HG03025 (cell line): ENCODE measurements at regions not wholly inside any gene's neighbourhood (a gene's known extent, or its start where the extent isn't known, plus 50 kb on each side); places are given as distances from the start of the nearest gene placed in this dataset.

Experiments used
- ATAC-seq: cut with Tn5 transposase; IDR thresholded peaks from one replicate; pipeline ENCODE4 v1.9.1; 2021; ENCODE audit warnings: mild to moderate bottlenecking, moderate library complexity; ENCODE audit not compliant: unreplicated experiment, low FRiP score

DNA sequence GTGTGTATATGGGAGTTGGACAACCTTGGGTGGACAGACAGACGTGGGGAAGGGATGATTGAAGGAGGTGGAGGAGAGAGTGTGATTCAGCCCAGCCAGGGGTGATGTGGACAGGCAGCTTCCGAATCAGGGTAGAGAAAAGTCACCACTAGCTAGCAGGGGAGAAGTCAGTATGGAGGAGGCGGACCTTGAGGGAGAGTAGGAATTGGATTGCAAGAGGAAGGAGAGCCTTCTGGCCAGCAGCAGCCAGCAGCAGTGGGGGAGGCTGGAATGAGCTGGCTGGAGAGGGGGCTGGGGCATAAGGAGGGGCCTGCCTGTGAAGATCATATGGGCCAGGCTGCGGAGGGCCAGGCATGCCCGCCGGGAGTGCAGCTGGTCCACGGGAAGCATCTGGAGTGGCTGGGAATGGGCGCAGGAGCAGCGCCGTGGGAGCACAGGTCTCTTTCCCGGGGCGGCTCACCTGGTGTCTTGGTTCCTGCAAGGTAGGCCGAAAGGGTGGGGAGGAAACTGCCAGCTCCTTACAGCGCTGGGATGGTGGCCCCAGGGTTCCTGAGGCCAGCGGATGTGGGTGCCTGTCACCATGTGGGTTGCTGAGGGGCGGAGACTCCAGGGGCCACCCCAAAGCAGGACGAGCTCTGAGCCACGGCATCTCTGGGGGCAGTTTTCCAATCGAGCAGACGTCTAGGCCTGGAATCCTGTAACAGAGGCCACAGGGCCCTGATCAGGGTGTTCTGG is 235.3 kb downstream of the SEC14L1 start:
- ATAC-seq, result no peak

DNA sequence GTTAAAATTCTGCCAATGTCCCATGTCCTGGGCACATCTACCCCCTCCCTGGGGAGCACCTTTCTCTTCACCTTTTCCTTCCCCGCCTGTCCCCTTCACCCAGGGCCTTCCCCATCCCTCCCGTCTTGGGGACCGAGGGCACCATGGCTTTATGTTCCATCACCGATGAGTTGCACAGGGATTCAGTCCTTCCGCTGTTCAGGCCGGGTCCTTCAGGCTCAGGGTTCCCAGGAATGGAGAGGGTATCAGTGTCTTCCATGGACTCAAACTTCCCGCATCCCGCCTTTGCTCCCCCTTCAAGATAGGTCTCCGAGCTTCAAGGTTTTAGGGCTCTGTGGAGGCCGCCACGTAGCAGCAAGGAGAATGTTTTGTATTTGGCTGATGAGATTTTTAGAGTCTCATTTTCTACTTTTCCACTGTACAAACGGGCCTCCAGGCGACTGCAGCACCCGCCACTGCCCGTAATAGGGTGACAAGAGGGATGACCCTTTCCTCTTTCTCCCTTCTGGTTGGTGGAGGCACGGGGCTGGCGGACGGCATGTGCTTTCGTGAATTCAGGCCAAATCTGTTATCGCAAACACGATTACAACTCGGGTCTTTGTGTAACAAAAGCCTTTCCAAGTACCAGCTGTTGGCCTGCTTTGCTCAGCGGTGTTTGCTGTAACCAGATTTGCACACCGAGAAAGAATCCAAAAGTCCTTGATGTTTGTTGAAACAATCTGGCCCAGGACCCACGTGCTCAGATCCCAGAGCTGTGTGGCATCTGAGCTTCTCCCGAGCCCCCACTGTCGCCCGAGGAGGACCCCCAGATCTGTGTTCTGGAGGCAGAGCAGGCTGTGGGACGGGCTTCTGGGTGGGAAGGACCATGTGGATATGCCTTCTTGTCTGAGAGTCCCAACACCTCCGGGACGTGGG is 236.3 kb downstream of the SEC14L1 start:
- no peak for ATAC-seq

DNA sequence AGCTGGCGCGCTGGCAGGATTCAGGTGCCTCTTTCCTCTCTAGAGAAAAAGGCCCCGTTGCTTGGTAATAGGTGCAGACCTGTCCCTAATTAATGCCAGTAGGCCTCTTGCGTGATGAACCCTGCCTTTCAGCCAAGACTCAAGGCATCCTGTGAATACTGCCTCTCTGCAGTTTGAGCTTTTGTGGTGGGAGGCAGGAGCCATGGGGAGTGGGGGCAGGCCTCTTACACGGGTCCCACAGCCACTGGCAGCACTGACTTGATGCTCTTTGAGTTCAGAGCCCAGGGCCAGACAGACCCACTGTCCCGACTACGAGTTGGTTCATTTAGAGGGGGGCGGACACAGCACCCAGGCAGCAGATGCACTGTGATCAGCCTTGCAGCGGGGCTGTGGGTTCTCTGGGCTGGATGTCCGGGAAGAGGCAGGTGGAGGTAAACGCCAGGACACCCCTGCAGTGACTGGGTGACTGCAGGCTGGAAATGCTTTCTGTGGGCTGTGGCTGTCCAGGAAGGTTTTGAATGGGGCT is 237.0 kb downstream of the SEC14L1 start:
- no peak for ATAC-seq

DNA sequence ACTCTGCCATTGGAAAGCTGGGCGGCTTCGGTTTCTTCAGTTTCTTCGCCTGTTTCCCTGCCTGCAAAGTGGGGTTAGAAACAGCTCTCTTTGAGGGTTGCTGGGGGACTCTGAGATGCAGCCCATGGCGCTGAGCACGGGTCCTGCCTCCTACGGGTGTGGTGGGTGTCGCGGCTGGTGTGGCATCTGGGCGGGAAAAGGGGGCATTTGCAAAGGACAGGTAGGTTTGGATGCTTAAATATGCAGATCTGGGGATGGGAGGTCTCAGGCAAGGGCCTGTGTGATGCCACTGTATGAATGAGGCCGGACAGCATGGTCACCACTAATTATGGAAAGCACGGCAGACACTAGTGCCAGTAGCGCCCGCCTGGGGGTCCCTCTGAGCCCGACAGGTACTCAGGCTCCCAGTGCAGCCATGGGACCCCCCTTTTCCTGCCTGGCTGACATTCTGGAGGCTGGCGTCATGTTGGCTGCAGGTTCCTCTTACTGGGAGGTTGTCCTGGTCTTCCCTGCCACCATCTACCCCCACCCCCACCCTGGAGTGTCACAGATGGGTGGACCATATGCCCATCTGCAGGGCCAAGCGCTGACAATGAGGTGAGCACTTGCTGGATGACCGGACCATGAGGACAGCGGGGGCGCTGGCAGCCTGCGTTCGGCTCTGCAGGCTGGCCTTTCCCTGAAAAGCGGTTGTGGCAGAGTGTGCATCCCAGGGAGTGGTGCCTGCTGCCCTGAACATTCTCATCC is 237.7 kb downstream of the SEC14L1 start:
- ATAC-seq, result no peak

DNA sequence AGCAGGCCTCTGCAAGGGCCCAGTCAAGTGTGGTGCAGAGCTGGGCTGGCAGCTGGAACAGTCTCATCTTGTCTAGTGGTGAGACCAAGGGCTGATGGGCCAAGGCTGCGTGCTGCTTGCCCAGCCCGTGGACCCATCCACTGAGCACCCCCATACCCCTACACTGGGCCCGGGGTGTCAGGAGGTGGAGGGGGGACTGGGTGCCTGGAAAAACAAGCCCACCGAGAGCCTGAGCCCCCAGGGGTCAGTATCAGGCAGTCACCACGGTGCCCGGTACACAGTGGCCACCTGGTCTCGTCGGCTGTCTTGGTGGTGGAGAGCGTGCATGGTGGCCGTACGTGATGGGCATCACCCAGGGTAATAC is 238.3 kb downstream of the SEC14L1 start:
- ATAC-seq, result no peak

DNA sequence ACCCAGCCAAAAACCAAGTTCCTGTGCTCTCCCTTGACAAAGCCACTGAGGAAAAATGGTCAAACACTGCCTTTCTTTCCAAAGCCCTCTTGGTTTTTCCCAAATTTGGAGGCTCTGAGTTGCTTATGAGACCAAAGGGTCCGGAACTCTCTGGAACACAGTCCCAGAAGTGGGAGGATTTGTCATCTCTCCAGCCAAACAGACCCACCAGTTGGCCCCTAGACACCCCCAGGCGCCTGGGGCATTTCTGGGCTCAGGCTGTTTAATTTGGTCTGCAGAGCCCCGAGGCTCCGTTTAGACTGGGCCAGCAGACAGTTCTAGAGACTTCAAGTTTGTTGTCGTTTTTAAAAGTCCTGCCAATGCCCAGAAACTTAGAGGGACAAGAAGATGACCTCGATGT is 239.1 kb downstream of the SEC14L1 start:
- ATAC-seq, result no peak

DNA sequence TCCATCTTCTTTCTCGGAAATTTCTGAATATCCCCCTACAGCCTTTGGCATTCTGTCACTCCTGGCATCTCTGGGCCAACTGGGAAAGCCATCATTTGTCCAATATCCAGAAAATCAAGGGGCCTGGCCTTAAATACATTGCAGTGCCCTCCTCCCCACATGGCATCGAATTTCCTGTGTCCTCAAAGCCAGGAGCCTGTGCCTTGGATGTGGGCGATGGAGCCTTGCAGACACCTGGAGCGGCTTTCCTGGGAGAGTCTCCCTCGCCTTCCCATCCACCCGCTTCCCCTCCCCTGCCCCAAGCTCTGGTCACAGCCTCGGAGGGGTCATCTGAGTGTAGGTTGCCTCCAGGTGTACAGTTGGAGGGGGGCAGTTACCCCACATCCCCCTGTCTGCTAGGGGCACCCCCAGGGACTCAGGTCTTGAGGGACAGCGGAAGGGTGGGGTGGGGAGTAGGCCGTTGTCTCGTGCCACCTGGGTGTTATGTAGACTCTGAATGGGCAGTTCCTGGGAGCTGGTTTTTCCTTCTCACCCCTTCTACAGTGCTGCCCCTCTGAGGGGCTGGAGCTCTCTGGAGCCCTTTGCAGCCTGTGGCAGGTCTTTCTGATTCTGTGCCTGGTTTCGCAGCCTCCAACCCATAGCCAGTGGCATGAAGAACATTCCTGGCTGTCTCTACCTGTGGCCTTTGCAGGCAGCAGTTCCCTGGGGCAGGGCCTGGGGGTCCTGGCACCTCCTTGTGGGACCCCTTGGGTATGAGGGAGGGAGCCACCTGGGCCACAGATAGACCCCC is 239.8 kb downstream of the SEC14L1 start:
- ATAC-seq, result no peak

DNA sequence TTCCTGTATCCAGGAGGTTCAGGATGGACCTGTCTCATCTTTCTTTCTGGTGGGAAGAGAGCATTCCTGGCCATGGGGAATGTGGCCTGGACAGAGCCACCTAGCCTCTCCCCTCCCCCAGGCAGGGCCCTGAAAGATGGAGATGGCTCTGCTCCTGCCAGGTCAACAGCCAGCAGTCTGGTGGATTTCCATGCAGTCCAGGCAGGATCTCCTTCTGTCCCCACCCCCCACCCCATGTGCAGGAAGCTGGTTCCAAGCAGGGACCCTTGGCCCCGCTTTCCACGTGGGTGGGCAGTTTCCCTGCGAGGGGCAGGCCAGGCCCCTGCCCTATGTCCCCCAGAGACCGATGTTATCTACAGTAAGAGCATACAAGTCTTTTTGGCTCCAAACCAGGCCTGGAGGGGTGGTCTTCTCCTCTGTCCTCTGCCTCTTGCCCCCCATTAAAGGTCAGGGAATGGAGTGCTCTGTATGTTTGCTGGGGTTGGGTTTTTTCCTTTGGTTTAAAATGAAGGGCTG is 240.5 kb downstream of the SEC14L1 start:
- ATAC-seq, result no peak

DNA sequence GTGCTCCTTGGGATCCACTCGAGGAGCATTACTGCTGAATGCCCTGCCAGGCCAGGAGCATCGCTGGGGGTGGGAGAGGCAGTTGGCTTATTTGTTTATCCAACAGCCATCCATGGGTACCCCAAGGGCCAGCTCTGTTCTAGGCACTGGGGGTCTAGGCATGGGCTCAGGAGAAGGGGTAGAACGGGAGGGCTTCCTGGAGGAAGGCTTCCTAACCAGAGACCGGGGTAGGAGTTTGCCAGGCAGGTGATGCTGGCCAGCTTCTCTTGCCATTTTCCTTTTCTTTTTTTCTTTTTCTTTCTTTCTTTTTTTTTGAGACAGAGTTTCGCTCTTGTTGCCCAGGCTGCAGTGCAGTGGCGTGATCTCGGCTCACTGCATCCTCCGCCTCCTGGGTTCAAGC is 241.0 kb downstream of the SEC14L1 start:
- no peak for ATAC-seq

DNA sequence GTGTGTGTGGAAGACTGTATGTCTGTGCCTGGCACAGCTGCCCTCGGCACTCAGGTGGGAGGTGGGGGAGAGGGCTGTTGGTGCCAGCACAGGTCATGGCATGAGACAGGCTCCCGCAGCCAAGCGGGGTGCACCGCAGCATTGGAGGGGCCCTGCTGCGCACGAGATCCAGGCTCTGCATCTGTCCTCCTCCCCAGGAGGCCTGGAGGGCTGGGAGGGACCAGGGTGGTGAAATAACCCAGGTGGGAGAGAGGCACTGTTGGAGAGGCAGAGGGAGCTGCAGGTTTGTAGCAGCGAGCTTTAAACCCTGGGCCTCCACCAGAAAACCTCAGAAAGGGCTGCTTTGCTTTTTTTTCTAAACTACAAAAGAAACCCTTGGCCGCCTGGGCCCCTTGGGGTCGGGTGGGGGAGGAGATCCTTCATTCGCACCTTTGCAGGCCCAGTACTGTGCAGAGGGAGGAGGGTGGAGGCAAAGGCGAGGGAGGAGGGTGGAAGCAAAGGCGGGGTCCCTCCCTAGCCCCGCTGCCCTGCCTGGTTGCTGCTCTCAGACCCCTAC is 241.7 kb downstream of the SEC14L1 start:
- no peak for ATAC-seq

DNA sequence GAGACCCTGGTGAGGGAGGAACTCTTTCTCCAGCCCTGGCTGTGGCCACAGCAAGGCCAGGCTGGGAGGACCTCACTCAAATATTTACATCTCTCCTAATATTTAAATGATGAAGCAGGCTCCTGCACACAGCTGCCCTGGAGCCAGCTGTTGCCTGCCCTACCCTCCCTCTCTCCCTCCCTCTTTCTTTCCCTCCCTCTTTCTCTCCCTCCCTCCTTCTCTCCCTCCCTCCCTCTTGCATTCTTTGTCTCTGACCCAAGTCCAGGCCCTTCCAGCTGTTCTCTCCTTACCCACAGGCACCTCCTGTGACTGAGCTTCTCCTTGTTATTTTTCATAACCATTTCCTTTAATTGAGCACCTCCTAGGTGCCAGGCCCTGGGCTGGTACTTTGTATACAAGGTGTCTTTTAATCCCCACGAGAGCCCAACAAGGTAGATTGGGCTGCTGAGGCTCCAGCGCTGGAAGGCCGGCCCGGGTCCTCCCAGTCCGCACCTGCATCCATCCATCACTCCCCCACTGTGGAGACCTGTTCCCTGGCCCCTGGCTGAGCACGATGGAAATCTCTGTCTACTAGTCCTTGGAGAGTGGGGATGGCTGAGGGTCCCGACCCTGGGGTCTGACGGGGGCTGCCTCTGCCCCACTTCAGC is 242.3 kb downstream of the SEC14L1 start:
- no peak for ATAC-seq

DNA sequence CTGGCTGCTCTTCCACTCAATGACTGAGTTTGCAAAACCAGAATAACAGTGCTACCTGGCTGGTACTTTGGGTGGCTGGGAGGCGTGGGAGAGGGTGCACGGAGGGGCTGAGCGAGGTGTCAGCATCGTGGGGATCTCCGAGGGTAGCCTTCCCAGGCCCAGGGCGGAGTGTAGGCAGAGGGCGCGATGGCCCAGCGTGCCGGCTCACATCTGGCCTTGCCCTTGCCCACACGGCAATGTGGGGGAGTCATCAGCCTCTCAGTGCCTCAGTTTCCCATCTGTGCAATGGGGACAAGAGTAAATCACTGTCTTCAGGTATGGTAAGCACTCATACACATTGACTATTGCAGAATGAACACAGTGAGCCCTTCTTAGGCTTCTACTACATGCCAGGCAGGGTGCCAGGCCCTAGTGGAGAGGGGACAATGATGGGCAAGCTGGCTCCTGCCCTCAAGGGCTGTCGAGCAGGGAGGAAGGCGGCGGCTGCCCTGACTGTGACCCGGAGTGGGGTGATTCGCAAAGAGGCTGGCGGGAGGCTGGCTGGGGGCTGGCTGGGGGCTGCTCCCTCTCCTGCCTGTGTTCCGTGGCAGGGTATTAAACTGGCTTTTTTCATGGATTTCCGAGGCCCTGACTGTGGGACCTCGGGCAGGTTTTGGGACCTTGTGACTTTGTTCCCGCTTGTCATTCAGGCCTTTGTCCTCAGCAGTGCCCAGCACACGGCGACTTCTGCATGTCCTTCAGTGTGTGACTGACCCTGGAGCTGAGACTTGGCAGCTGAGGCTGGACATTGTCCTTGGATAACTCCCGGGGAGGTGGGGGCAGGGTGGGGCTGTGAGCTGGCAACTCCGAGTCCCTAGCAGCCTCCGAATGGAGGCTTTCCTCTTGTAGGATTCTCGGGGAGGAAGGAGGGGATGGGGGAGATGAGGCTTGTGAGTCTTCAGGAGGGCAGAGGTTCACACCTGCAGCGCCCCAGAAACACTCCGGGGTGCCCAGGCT is 243.1 kb downstream of the SEC14L1 start:
- ATAC-seq, result no peak

DNA sequence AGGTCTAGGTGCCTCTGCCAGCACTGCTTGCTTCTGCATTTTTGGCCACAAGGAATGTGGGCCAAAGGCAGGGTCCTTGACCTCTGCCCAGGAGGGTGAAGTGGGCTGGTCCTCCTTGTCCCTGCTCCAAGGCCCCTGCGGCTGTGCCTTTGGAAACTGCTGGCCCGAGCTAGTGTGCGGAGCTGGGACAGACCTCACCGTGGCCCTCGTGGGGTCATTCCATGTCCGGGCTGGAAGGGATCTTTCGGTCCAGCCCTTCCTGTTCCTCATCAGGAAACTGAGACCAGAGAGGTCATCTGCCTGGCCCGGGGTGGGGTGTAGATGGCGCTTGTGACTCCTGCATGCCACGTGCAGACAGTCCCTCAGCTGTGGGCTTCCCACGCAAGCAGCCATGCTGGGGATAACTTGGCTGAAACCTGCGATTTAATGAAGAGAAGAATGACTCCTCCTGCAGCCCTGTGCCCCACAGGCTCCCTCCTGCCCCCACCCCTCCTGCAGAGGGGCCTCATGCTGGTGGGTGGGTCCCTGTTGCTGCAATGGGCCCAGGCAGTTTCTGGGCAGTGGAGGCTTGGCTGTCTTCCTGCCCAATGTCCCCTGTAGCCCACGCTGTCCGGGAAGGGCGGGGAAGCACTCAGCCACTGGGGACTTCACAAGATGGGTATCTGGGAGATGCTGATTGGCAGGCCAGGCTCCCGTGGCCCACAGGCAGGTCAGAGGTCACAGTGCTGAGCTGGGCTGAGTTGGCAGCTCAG is 245.2 kb downstream of the SEC14L1 start:
- ATAC-seq, result no peak

DNA sequence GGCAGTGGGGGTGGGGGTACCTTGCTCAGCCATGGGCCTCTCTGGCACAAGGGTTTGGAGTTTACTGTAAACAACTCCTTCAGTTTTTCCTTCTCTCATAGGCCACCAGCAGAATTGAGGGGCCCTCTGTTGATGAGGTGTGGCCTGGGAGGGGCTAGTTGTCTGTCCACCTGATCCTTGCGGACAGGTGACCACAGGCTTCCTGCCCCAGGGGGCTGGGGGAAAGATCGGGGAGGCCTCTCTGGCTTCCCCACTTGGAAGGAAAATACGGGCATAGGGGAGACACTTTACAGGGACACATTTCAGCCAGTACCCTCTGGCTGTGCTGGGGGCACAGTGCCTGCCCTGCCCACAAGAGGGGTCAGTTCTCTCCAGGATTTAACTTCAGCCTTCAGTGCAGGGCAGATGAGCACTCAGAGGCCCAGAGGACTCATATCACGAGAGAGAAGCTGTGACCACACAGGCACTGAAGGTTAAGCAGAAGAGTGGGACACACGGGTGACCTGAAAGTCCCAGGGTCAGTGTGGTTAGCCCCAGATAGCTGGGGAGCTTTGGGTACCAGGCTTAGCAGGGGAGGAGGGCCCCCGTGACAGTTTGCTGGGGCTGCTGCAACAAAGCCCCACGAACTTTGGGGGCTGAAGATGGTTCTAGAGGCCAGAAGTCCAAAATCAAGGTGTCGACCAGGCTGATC is 245.9 kb downstream of the SEC14L1 start:
- ATAC-seq, result no peak

DNA sequence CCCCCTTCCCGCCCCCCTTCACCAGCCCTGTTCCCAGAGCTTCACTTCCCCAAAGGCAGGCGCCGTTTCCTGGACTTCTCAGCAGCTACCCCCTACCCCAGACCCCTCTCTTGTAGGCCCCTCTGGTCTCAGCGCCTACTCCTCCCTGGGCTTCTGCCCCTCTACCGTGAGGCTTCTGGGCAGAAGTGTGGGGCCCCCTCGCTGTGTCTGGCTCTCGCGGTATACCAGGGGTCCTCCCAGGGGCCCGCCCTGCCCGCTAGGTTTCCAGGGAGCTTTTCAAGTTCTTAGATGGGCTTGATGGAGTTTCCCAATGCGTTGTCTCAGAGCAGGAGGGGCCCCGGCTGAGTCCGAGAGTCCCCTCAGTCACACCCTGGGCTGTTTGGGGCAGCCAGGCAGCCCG is 247.1 kb downstream of the SEC14L1 start:
- ATAC-seq, result no peak

DNA sequence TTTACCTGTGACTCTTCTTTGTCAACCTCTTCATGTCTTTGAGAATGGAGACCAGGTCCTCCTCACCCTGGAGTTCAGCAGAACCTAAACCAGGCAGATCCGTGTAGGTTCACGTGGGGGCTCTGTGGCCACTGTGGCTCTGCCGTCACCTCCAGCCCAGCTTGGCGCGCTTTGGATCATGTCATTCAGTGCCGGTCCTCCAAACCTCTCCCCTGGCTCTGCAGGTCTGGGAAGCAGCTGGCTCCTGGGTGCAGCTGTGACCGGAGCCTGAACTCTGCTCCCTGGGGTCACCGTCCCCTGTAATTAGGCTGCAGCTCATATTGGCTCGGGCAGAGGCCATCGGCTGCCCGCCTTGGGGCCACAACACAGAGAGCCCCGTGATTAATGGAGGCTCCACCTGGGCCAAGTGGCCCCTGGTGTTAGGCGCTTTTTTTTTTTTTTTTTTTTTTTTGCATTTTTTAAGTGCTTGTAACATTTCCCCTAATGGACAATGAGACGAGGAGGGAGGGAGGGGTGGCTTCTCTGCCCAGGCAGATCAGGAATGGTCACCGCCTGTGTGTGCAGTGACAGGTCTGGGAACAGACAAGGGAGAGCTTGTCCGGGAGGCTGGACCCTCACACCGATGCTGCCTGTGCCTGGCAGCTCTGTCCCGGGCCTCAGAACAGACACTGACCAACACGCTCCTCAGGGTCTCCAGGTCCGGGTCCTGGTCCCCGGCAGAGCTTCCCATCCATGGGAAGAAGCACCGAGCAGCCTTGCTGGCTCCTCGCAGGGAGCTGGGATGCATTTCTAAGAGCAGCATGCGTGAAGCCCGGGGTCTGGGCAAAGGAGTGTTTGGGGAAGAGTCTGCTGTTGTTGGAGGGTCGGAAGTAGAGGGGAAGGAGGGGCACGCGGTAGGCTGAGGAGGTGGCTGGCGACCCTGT is 247.9 kb downstream of the SEC14L1 start:
- no peak for ATAC-seq
